ENCODE measurements at regions not wholly inside any gene's neighbourhood (a gene's known extent, or its start where the extent isn't known, plus 50 kb on each side); places are given as distances from the start of the nearest gene placed in this dataset.
A peak's percentile ranks its signal among the peaks of the same experiment; 100 is the strongest.

GRCh38 chr2:216934623-216935022 lies 74.8 kb upstream of the TNP1 start:
- no peaks in the 10 kb centered on the region for H3K27me3 ChIP-seq
- TF ChIP-seq, protein P1, sequence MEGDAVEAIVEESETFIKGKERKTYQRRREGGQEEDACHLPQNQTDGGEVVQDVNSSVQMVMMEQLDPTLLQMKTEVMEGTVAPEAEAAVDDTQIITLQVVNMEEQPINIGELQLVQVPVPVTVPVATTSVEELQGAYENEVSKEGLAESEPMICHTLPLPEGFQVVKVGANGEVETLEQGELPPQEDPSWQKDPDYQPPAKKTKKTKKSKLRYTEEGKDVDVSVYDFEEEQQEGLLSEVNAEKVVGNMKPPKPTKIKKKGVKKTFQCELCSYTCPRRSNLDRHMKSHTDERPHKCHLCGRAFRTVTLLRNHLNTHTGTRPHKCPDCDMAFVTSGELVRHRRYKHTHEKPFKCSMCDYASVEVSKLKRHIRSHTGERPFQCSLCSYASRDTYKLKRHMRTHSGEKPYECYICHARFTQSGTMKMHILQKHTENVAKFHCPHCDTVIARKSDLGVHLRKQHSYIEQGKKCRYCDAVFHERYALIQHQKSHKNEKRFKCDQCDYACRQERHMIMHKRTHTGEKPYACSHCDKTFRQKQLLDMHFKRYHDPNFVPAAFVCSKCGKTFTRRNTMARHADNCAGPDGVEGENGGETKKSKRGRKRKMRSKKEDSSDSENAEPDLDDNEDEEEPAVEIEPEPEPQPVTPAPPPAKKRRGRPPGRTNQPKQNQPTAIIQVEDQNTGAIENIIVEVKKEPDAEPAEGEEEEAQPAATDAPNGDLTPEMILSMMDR (IDR thresholded peaks at IDR 0.05): no peak
- ATAC-seq (peak in 1 of 8 donors; percentile 12), DNase-seq (no peak)
- no peak overlapping the region for H3K4me3 ChIP-seq
- no peaks in the 10 kb centered on the region for H3K9me3 ChIP-seq
- peaks cover 0 to 26% (median 10%) of the 10 kb centered on the region in 9 donors for H3K4me1 ChIP-seq
- intact Hi-C loops (cut with DNase I): loop anchor here in 1 of 10 donors (10.0 kb wide), 1 partner anchor 110 kb away; no protein-coding TSS in a partner anchor
- H3K27ac ChIP-seq: no peak overlapping the region
- no peaks in the 10 kb centered on the region for H3K36me3 ChIP-seq
- WGBS, 2 donors: 93 to 97% methylated on average over 3 of the region's 3 CpGs

DNA sequence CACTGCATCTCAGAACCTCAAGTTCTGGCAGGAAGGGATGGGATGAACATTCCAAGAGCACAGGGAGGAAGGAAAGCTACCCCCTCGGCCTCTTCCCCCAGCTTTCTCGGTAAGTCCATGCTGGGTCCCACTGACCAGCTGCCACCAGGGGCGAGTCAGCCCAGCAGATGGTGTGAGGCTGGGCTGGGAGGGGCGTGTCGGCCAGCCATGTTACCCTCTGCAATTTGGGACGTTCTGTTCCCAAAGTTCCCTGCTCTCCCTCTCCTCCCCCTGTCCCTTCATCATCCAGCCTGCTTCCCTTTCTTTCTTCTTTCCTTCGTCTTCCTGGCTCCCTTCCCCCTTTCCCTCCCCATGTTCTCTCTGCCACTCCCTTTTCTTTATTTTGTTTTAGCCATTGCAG lies 74.3 kb upstream of the TNP1 start:
- H3K27me3 ChIP-seq: no peaks in the 10 kb centered on the region
- intact Hi-C loops (cut with DNase I): loop anchor here in 1 of 10 donors (10.0 kb wide), 1 partner anchor 111 kb away; no protein-coding TSS in a partner anchor
- no peaks in the 10 kb centered on the region for H3K9me3 ChIP-seq
- TF ChIP-seq, protein P1 (IDR thresholded peaks at IDR 0.05): no peak
- no peak overlapping the region for H3K27ac ChIP-seq
- 88 to 89% methylated on average over 7 of the region's 7 CpGs for WGBS, 2 donors
- H3K4me1 ChIP-seq: peaks cover 0 to 26% (median 10%) of the 10 kb centered on the region in 9 donors
- H3K36me3 ChIP-seq: no peaks in the 10 kb centered on the region
- no peak overlapping the region for H3K4me3 ChIP-seq
- DNase-seq (no peak), ATAC-seq (peak in 2 of 8 donors; percentile 11 to 61)

DNA sequence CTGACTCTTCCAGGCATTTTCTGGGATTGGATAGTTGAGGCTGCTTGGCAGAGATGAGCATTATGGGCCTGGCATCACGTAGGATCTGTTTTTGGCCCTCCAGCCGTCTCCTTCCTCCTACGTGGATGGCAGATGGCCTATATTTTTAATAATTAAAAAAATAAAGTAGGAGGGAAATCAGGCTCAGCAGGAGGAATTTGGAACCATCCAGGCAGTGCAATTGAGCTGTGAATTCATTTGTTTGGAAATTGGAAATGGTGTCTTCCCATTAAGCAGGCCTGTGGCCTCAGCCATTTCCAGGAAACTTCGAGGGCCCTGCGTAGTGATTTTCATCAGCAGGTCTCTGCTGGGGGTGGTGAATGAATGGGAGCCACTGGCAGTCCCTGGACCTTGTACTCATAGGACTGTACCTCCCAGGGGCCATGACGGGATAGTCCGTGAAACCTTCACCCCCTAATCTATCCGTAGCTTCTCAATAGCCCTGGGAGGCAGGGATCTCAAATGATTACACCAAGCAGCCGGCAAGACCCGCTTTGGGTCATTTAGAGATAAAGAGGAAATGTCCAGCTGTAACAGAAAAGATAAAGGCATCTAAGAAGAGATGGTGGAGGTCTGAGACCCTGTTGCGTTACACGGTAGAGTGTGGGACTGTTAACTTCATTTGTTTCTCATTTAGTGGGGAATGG lies 73.1 kb upstream of the TNP1 start:
- H3K36me3 ChIP-seq: no peaks in the 10 kb centered on the region
- no peaks in the 10 kb centered on the region for H3K9me3 ChIP-seq
- 78 to 86% methylated on average over 12 of the region's 12 CpGs for WGBS, 2 donors
- TF ChIP-seq, protein P1 (IDR thresholded peaks at IDR 0.05): no peak
- intact Hi-C loops (cut with DNase I): loop anchor here in 1 of 10 donors (10.0 kb wide), 1 partner anchor 112 kb away; no protein-coding TSS in a partner anchor
- DNase-seq (no peak), ATAC-seq (no peak)
- H3K4me3 ChIP-seq: no peak overlapping the region
- H3K27me3 ChIP-seq: no peaks in the 10 kb centered on the region
- H3K4me1 ChIP-seq: peaks cover 0 to 26% (median 10%) of the 10 kb centered on the region in 9 donors
- peak overlapping the region in 1 of 10 donors; percentile 5 for H3K27ac ChIP-seq

- Histone ChIP-seq H3K4me3 (no peak overlapping the region), H3K27ac (peak overlapping the region in 1 of 10 donors; percentile 5), H3K36me3 (no peaks in the 10 kb centered on the region), H3K4me1 (peaks cover 0 to 20% (median 8%) of the 10 kb centered on the region in 9 donors), H3K9me3 (no peaks in the 10 kb centered on the region), H3K27me3 (no peaks in the 10 kb centered on the region)
- no peak for ATAC-seq
- intact Hi-C loops (cut with DNase I): loop anchor here in 1 of 10 donors (10.0 kb wide), 1 partner anchor 113 kb away; no protein-coding TSS in a partner anchor
- TF ChIP-seq, protein P1 (IDR thresholded peaks at IDR 0.05): no peak
- DNase-seq: no peak
- 97 to 98% methylated on average over 2 of the region's 2 CpGs for WGBS, 2 donors
Measured at GRCh38 chr2:216932113-216932862, 72.4 kb upstream of the TNP1 start.
